ENCODE measurements at regions not wholly inside any gene's neighbourhood (a gene's known extent, or its start where the extent isn't known, plus 50 kb on each side); places are given as distances from the start of the nearest gene placed in this dataset.
"Not testable (repeated sequence)": the region's sequence is repeated elsewhere in the genome, so short reads cannot be mapped to it uniquely, and the experiment has no call there.

DNA sequence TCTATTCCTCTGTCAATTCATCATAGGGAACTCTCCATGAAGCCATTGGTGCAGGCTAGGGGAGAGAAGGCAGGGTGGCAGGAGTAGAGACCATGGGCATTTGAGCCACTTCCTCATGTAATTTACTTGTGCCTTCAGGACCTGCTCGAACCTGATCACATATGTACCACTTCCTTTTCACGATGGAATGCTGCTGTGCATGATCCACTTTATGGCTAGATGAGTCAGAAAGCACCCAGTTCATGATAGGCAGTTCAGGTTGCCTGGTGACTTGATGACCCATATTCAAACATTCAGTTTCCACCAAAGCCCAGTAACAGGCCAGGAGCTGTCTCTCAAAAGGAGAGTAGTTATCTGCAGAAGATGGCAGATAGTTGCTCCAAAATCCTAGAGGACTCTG lies 166.0 kb downstream of the EVA1A start:
- TF ChIP-seq, protein P1, sequence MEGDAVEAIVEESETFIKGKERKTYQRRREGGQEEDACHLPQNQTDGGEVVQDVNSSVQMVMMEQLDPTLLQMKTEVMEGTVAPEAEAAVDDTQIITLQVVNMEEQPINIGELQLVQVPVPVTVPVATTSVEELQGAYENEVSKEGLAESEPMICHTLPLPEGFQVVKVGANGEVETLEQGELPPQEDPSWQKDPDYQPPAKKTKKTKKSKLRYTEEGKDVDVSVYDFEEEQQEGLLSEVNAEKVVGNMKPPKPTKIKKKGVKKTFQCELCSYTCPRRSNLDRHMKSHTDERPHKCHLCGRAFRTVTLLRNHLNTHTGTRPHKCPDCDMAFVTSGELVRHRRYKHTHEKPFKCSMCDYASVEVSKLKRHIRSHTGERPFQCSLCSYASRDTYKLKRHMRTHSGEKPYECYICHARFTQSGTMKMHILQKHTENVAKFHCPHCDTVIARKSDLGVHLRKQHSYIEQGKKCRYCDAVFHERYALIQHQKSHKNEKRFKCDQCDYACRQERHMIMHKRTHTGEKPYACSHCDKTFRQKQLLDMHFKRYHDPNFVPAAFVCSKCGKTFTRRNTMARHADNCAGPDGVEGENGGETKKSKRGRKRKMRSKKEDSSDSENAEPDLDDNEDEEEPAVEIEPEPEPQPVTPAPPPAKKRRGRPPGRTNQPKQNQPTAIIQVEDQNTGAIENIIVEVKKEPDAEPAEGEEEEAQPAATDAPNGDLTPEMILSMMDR (IDR thresholded peaks at IDR 0.05): not testable (repeated sequence)
- TF ChIP-seq POLR2A, POLR2AphosphoS5 (IDR thresholded peaks at IDR 0.05): not testable (repeated sequence)
